T-helper 17 cell (primary cell): ENCODE measurements at regions not wholly inside any gene's neighbourhood (a gene's known extent, or its start where the extent isn't known, plus 50 kb on each side); places are given as distances from the start of the nearest gene placed in this dataset.
"Not testable (repeated sequence)": the region's sequence is repeated elsewhere in the genome, so short reads cannot be mapped to it uniquely, and the experiment has no call there.

Experiments
- ATAC-seq: fragments of 150-1000 bp; cut with Tn5 transposase; 2 replicates; pipeline ENCODE4 v1.10.0; 2021; ENCODE audit warnings: mild to moderate bottlenecking, moderate library complexity
- DNase-seq, 3 donors: peaks; one replicate each; pipeline versions ENCODE4 v3.0.0 to v3.0.0-alpha.2; 2020 to 2021
- H3K9me3 ChIP-seq: one replicate; pipeline ENCODE4 v1.7.0; 2013; ENCODE audit warnings: low read length, mild to moderate bottlenecking; ENCODE audit not compliant: control insufficient read depth, poor library complexity, severe bottlenecking
- H3K27ac Mint-ChIP-seq: one replicate; pipeline ENCODE4 v1.8.0; 2022; ENCODE audit warnings: mild to moderate bottlenecking, moderate library complexity, mixed read lengths
- H3K27me3 Mint-ChIP-seq: one replicate; pipeline ENCODE4 v1.8.0; 2022; ENCODE audit warnings: mixed read lengths
- H3K36me3 Mint-ChIP-seq: one replicate; pipeline ENCODE4 v1.8.0; 2022; ENCODE audit warnings: low read depth, mixed read lengths
- H3K4me1 Mint-ChIP-seq: one replicate; pipeline ENCODE4 v1.8.0; 2022; ENCODE audit warnings: mild to moderate bottlenecking, mixed read lengths
- H3K4me3 Mint-ChIP-seq: one replicate; pipeline ENCODE4 v1.8.0; 2022; ENCODE audit warnings: mild to moderate bottlenecking, moderate library complexity, mixed read lengths

- no peaks in the 10 kb centered on the region for H3K36me3 Mint-ChIP-seq
- ATAC-seq (no peak), DNase-seq (no peak)
- H3K4me1 Mint-ChIP-seq, result peaks cover 4% of the 10 kb centered on the region
- H3K9me3 ChIP-seq, result no peaks in the 10 kb centered on the region
- no peak overlapping the region for H3K27ac Mint-ChIP-seq
- H3K4me3 Mint-ChIP-seq, result no peak overlapping the region
- H3K27me3 Mint-ChIP-seq, result peaks cover 48% of the 10 kb centered on the region
Observed at GRCh38 chr11:122201106-122201505, 85.1 kb upstream of the BLID start.

GRCh38 chr11:122199661-122200060 is 83.6 kb upstream of the BLID start:
- ATAC-seq (no peak), DNase-seq (no peak)
- no peak overlapping the region for H3K4me3 Mint-ChIP-seq
- peaks cover 4% of the 10 kb centered on the region for H3K4me1 Mint-ChIP-seq
- no peak overlapping the region for H3K27ac Mint-ChIP-seq
- no peaks in the 10 kb centered on the region for H3K36me3 Mint-ChIP-seq
- H3K27me3 Mint-ChIP-seq, result peaks cover 33% of the 10 kb centered on the region
- H3K9me3 ChIP-seq, result no peaks in the 10 kb centered on the region

- Mint-ChIP-seq H3K27me3 (peaks cover 21% of the 10 kb centered on the region), H3K36me3 (no peaks in the 10 kb centered on the region), H3K4me3 (no peak overlapping the region), H3K27ac (no peak overlapping the region), H3K4me1 (peaks cover 4% of the 10 kb centered on the region)
- ATAC-seq, result no peak
- H3K9me3 ChIP-seq, result no peaks in the 10 kb centered on the region
- DNase-seq, result no peak
Observed at GRCh38 chr11:122198291-122198983, 82.4 kb upstream of the BLID start.

DNA sequence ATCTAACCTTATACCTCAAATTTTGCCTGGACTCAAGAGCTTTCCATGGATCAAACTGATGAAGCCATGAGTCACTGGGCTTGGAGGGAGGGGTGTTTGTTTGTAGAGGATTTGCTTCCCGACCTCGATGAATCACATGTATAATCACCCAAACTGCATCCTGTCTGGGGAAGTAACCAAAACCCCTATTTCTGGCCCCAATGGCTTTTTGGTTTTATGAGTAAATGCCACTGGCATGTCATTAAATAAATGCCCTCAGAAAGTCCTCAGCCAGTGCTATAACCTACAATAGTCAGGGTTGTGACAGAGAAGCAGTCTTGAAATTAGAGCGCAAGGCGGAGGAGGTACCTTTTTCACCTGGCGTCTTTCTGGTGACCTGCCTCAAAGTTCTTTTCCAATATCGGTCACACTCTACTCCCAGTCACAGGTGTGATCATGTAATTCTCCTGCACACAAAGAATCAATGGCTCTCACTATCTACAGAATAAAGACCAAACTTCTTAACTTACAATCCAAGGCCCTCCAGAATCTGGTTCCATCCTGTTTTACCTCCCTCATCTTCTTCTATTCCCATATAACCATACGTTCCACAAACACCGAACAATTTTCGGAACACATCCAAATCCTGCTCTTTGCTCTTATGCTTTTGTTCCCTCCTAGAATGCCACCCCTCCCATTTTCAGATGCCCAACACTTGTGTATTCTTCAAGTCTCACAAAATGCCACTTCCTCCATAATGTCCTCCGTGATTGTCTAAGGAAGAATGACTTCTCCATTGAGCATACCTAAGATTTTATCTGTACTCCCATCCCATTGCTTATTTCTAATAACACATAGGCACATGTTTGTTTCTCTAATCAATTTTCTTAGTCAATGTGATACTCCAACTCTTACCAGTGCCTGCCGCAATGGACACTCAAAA is 81.3 kb upstream of the BLID start:
- ATAC-seq, result no peak
- Mint-ChIP-seq H3K36me3 (no peaks in the 10 kb centered on the region), H3K4me3 (no peak overlapping the region), H3K27me3 (peaks cover 14% of the 10 kb centered on the region), H3K4me1 (peaks cover under 1% of the 10 kb centered on the region), H3K27ac (no peak overlapping the region)
- no peaks in the 10 kb centered on the region for H3K9me3 ChIP-seq
- no peak for DNase-seq

DNA sequence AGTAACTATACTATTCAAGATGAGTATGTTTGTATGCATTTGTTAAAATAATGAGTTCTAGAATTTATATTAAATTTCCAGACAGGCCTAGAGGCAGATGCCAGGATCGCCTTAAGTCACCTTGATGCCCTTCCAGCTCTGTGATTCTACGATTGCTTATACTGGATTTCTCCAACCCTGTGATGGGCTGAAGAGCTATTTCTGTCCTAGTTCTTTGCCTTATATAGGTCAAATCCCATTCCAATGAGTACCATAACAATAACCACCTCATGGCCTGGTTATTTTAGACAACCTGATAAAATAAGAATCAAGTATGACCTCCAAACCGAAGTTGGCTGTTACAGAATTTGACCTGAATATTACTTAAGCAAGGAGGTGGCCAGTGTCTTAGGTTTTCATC is 79.8 kb upstream of the BLID start:
- Mint-ChIP-seq H3K4me1 (no peaks in the 10 kb centered on the region), H3K27ac (no peak overlapping the region), H3K27me3 (peaks cover 10% of the 10 kb centered on the region), H3K36me3 (no peaks in the 10 kb centered on the region), H3K4me3 (no peak overlapping the region)
- ATAC-seq, result no peak
- DNase-seq, result no peak
- no peaks in the 10 kb centered on the region for H3K9me3 ChIP-seq

DNA sequence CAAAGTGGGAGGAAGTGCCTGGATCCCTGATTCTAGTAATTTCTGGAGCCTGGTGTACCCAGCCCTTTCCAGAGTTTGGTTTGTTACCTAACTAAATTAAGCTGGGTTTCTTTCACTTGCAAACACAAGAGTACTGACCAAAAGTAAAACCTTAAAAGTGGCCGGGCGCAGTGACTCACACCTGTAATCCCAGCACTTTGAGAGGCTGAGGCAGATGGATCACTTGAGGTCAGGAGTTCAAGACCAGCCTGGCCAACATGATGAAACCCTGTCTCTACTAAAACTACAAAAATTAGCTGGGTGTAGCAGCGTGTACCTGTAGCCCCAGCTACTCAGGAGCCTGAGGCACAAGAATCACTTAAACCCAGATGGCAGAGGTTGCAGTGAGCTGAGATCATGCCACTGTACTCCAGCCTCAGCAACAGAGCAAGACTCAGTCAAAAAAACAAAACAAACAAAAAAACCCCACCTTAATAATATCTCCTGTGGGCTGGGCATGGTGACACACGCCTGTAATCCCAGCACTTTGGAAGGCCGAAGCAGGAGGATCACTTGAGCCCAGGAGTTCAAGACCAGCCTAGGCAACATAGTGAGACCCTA is 78.0 kb upstream of the BLID start:
- not testable (repeated sequence) for ATAC-seq, H3K4me3 Mint-ChIP-seq, DNase-seq, H3K9me3 ChIP-seq, H3K27ac Mint-ChIP-seq, H3K4me1 Mint-ChIP-seq, H3K36me3 Mint-ChIP-seq, H3K27me3 Mint-ChIP-seq

GRCh38 chr11:122193457-122193856 is 77.4 kb upstream of the BLID start:
- Mint-ChIP-seq H3K27ac (no peak overlapping the region), H3K4me1 (no peaks in the 10 kb centered on the region), H3K4me3 (no peak overlapping the region), H3K27me3 (peaks cover 10% of the 10 kb centered on the region), H3K36me3 (no peaks in the 10 kb centered on the region)
- H3K9me3 ChIP-seq, result no peaks in the 10 kb centered on the region
- ATAC-seq, result no peak
- no peak for DNase-seq

GRCh38 chr11:122192634-122193255 is 76.7 kb upstream of the BLID start:
- Mint-ChIP-seq H3K4me3 (no peak overlapping the region), H3K27ac (no peak overlapping the region), H3K36me3 (no peaks in the 10 kb centered on the region), H3K27me3 (peaks cover 10% of the 10 kb centered on the region), H3K4me1 (no peaks in the 10 kb centered on the region)
- H3K9me3 ChIP-seq, result no peaks in the 10 kb centered on the region
- no peak for DNase-seq
- ATAC-seq, result no peak

- DNase-seq (no peak), ATAC-seq (no peak)
- Mint-ChIP-seq H3K27me3 (peaks cover 15% of the 10 kb centered on the region), H3K4me3 (no peak overlapping the region), H3K27ac (no peak overlapping the region), H3K4me1 (no peaks in the 10 kb centered on the region), H3K36me3 (no peaks in the 10 kb centered on the region)
- no peaks in the 10 kb centered on the region for H3K9me3 ChIP-seq
Observed at GRCh38 chr11:122190768-122191167, 74.8 kb upstream of the BLID start.

DNA sequence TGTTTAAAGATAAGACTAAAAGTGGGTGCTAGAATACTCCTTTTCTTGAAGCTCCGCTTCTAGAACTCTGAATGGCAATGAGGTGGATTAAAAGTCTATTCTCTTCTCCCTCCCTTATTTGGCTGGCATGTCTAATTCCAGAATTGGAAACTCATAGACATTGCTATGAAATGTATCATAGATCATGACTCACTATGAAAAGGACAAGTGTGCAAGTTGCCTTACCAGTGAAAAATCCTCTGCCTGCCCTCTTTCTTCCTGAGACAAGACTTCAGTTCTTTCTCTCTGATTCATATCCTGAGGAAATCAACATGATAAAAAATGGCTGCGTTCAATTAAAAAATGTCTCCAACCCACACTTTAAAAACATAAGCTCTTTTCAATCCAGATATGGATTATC is 73.2 kb upstream of the BLID start:
- Mint-ChIP-seq H3K4me3 (no peak overlapping the region), H3K36me3 (no peaks in the 10 kb centered on the region)

GRCh38 chr11:122187373-122188165 is 71.6 kb upstream of the BLID start:
- no peak overlapping the region for H3K4me3 Mint-ChIP-seq
- DNase-seq (no peak), ATAC-seq (no peak)
- no peak overlapping the region for H3K27ac Mint-ChIP-seq
- no peaks in the 10 kb centered on the region for H3K36me3 Mint-ChIP-seq
- H3K4me1 Mint-ChIP-seq, result no peaks in the 10 kb centered on the region
- no peaks in the 10 kb centered on the region for H3K9me3 ChIP-seq
- H3K27me3 Mint-ChIP-seq, result peaks cover 11% of the 10 kb centered on the region

More for the DNA sequence above, 73.2 kb upstream of the BLID start:
- Mint-ChIP-seq H3K27ac (no peak overlapping the region), H3K27me3 (peaks cover 15% of the 10 kb centered on the region), H3K4me1 (no peaks in the 10 kb centered on the region)
- H3K9me3 ChIP-seq, result no peaks in the 10 kb centered on the region
- DNase-seq, result no peak
- no peak for ATAC-seq

GRCh38 chr11:122186439-122187080 is 70.5 kb upstream of the BLID start:
- no peaks in the 10 kb centered on the region for H3K9me3 ChIP-seq
- Mint-ChIP-seq H3K27me3 (peaks cover 8% of the 10 kb centered on the region), H3K27ac (no peak overlapping the region), H3K36me3 (no peaks in the 10 kb centered on the region), H3K4me1 (no peaks in the 10 kb centered on the region), H3K4me3 (no peak overlapping the region)
- DNase-seq, result no peak
- ATAC-seq, result no peak
